Kidney tubule cell (primary cell): ENCODE measurements at regions not wholly inside any gene's neighbourhood (a gene's known extent, or its start where the extent isn't known, plus 50 kb on each side); places are given as distances from the start of the nearest gene placed in this dataset.
A peak's percentile ranks its signal among the peaks of the same experiment; 100 is the strongest.

Source experiments
- DNase-seq: peaks from one replicate; pipeline ENCODE4 v3.0.0-alpha.2; 2018; ENCODE audit warnings: low spot score

- DNase-seq = no peak
These were observed 50.8 kb upstream of the OCM2 start for GRCh38 chr7:98040626-98041360.

- no peak for DNase-seq
These were observed 56.8 kb upstream of the OCM2 start for GRCh38 chr7:98046816-98047215.

- peak; percentile 71 for DNase-seq
These were observed 57.6 kb upstream of the LMTK2 start for GRCh38 chr7:98049034-98049433.

- peak; percentile 22 for DNase-seq
These were observed 55.4 kb upstream of the LMTK2 start for GRCh38 chr7:98051118-98051744.

- peak; percentile 31 for DNase-seq
These were observed 52.1 kb upstream of the LMTK2 start for GRCh38 chr7:98054585-98054984.

DNA sequence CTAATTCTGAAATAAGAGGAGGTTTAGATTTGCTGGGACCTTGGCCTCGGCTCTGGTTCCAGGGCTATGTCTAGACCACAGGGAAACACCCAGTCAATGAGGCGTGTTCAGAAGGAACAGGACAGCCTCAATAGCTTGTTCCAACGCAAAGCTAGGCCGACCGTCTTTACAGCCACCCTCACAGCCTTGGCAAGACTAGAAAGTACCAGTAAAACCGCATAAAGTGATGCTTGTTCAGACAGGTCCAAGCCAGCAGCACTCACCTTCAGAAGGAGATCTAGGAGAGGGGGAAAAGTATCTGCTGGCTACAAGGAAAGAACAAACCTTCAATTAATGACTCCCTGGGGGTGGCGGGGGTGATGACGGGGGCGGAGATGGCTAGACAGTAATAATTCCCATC is 50.1 kb upstream of the LMTK2 start:
- no peak for DNase-seq
